ENCODE measurements at regions not wholly inside any gene's neighbourhood (a gene's known extent, or its start where the extent isn't known, plus 50 kb on each side); places are given as distances from the start of the nearest gene placed in this dataset.
"Not testable (repeated sequence)": the region's sequence is repeated elsewhere in the genome, so short reads cannot be mapped to it uniquely, and the experiment has no call there.

GRCh38 chr5:158235159-158235547 lies 376.2 kb upstream of the CLINT1 start:
- DNase-seq = no peak

GRCh38 chr5:158234323-158235158 lies 375.6 kb upstream of the CLINT1 start:
- no peak for DNase-seq

- DNase-seq = no peak
Observed at GRCh38 chr5:158233735-158234322, 374.9 kb upstream of the CLINT1 start.

- not testable (repeated sequence) for DNase-seq
Observed at GRCh38 chr5:158227314-158227713, 368.4 kb upstream of the CLINT1 start.

GRCh38 chr5:158226496-158226895 lies 367.6 kb upstream of the CLINT1 start:
- DNase-seq = no peak

- no peak for DNase-seq
Observed at GRCh38 chr5:158224253-158224652, 365.3 kb upstream of the CLINT1 start.

GRCh38 chr5:158223054-158223600 lies 364.2 kb upstream of the CLINT1 start:
- DNase-seq = no peak

GRCh38 chr5:158212917-158213316 lies 354.0 kb upstream of the CLINT1 start:
- no peak for DNase-seq

- no peak for DNase-seq
Observed at GRCh38 chr5:158212237-158212636, 353.3 kb upstream of the CLINT1 start.

GRCh38 chr5:158209219-158209908 lies 350.4 kb upstream of the CLINT1 start:
- no peak for DNase-seq

- no peak for DNase-seq
Observed at GRCh38 chr5:158207733-158208132, 348.8 kb upstream of the CLINT1 start.

GRCh38 chr5:158205992-158206391 lies 347.0 kb upstream of the CLINT1 start:
- DNase-seq = no peak

- no peak for DNase-seq
Observed at GRCh38 chr5:158203261-158203660, 344.3 kb upstream of the CLINT1 start.

GRCh38 chr5:158202801-158203200 lies 343.9 kb upstream of the CLINT1 start:
- no peak for DNase-seq

GRCh38 chr5:158200619-158201018 lies 341.7 kb upstream of the CLINT1 start:
- no peak for DNase-seq

GRCh38 chr5:158198636-158199035 lies 339.7 kb upstream of the CLINT1 start:
- DNase-seq = no peak

- DNase-seq = no peak
Observed at GRCh38 chr5:158195416-158196210, 336.7 kb upstream of the CLINT1 start.

- no peak for DNase-seq
Observed at GRCh38 chr5:158194561-158194976, 335.6 kb upstream of the CLINT1 start.

GRCh38 chr5:158193395-158193794 lies 334.4 kb upstream of the CLINT1 start:
- not testable (repeated sequence) for DNase-seq

GRCh38 chr5:158180407-158180806 lies 321.5 kb upstream of the CLINT1 start:
- DNase-seq = no peak

GRCh38 chr5:158179271-158179670 lies 320.3 kb upstream of the CLINT1 start:
- DNase-seq = no peak

- no peak for DNase-seq
Observed at GRCh38 chr5:158178535-158178934, 319.6 kb upstream of the CLINT1 start.

- no peak for DNase-seq
Observed at GRCh38 chr5:158177146-158177545, 318.2 kb upstream of the CLINT1 start.
